ENCODE measurements at regions not wholly inside any gene's neighbourhood (a gene's known extent, or its start where the extent isn't known, plus 50 kb on each side); places are given as distances from the start of the nearest gene placed in this dataset.

GRCh38 chr4:110395421-110395820 is 80.5 kb upstream of the ENPEP start:
- Mint-ChIP-seq H3K4me3 (no peak overlapping the region), H3K36me3 (ENCODE audit: low read depth) (no peaks in the 10 kb centered on the region), H3K9me3 (no peaks in the 10 kb centered on the region), H3K4me1 (ENCODE audit: low read depth) (no peaks in the 10 kb centered on the region), H3K27ac (no peak overlapping the region), H3K27me3 (ENCODE audit: insufficient read depth) (peaks cover 3% of the 10 kb centered on the region)
- intact Hi-C loops (cut with micrococcal nuclease), result no loop called here
- no peak for DNase-seq (ENCODE audit: low spot score)

GRCh38 chr4:110394871-110395270 is 81.1 kb upstream of the ENPEP start:
- Mint-ChIP-seq H3K27ac (no peak overlapping the region), H3K4me1 (ENCODE audit: low read depth) (no peaks in the 10 kb centered on the region), H3K4me3 (no peak overlapping the region), H3K9me3 (no peaks in the 10 kb centered on the region), H3K27me3 (ENCODE audit: insufficient read depth) (peaks cover 3% of the 10 kb centered on the region), H3K36me3 (ENCODE audit: low read depth) (no peaks in the 10 kb centered on the region)
- intact Hi-C loops (cut with micrococcal nuclease), result no loop called here
- DNase-seq (ENCODE audit: low spot score), result no peak

- Mint-ChIP-seq H3K4me1 (ENCODE audit: low read depth) (no peaks in the 10 kb centered on the region), H3K27ac (no peak overlapping the region), H3K36me3 (ENCODE audit: low read depth) (no peaks in the 10 kb centered on the region), H3K4me3 (no peak overlapping the region), H3K27me3 (ENCODE audit: insufficient read depth) (no peaks in the 10 kb centered on the region), H3K9me3 (peaks cover 17% of the 10 kb centered on the region)
- intact Hi-C loops (cut with micrococcal nuclease), result no loop called here
- DNase-seq (ENCODE audit: low spot score), result no peak
Observed at GRCh38 chr4:110381784-110382183, 94.2 kb upstream of the ENPEP start.

GRCh38 chr4:110372485-110372884 is 103.5 kb upstream of the ENPEP start:
- Mint-ChIP-seq H3K36me3 (ENCODE audit: low read depth) (no peaks in the 10 kb centered on the region), H3K4me1 (ENCODE audit: low read depth) (no peaks in the 10 kb centered on the region), H3K9me3 (no peaks in the 10 kb centered on the region), H3K4me3 (no peak overlapping the region), H3K27me3 (ENCODE audit: insufficient read depth) (peaks cover 1% of the 10 kb centered on the region), H3K27ac (no peak overlapping the region)
- intact Hi-C loops (cut with micrococcal nuclease), result no loop called here
- DNase-seq (ENCODE audit: low spot score), result no peak

- Mint-ChIP-seq H3K9me3 (no peaks in the 10 kb centered on the region), H3K36me3 (ENCODE audit: low read depth) (no peaks in the 10 kb centered on the region), H3K27me3 (ENCODE audit: insufficient read depth) (peaks cover 2% of the 10 kb centered on the region), H3K4me1 (ENCODE audit: low read depth) (no peaks in the 10 kb centered on the region), H3K27ac (no peak overlapping the region), H3K4me3 (no peak overlapping the region)
- no peak for DNase-seq (ENCODE audit: low spot score)
- intact Hi-C loops (cut with micrococcal nuclease), result no loop called here
Observed at GRCh38 chr4:110371016-110371770, 104.8 kb upstream of the ENPEP start.

- H3K4me1 Mint-ChIP-seq (ENCODE audit: low read depth), result no peaks in the 10 kb centered on the region
- DNase-seq (ENCODE audit: low spot score), result no peak
- no peaks in the 10 kb centered on the region for H3K9me3 Mint-ChIP-seq
- no peak overlapping the region for H3K4me3 Mint-ChIP-seq
- H3K36me3 Mint-ChIP-seq (ENCODE audit: low read depth), result no peaks in the 10 kb centered on the region
- peaks cover 3% of the 10 kb centered on the region for H3K27me3 Mint-ChIP-seq (ENCODE audit: insufficient read depth)
- no peak overlapping the region for H3K27ac Mint-ChIP-seq
- intact Hi-C loops (cut with micrococcal nuclease), result no loop called here
Observed at GRCh38 chr4:110368409-110368808, 107.5 kb upstream of the ENPEP start.

- Mint-ChIP-seq H3K4me3 (no peak overlapping the region), H3K4me1 (ENCODE audit: low read depth) (no peaks in the 10 kb centered on the region), H3K9me3 (no peaks in the 10 kb centered on the region), H3K27ac (no peak overlapping the region), H3K36me3 (ENCODE audit: low read depth) (no peaks in the 10 kb centered on the region), H3K27me3 (ENCODE audit: insufficient read depth) (peaks cover 2% of the 10 kb centered on the region)
- intact Hi-C loops (cut with micrococcal nuclease), result no loop called here
- DNase-seq (ENCODE audit: low spot score), result no peak
Observed at GRCh38 chr4:110367156-110367555, 108.8 kb upstream of the ENPEP start.

- H3K4me3 Mint-ChIP-seq, result no peak overlapping the region
- no peak overlapping the region for H3K27ac Mint-ChIP-seq
- H3K36me3 Mint-ChIP-seq (ENCODE audit: low read depth), result no peaks in the 10 kb centered on the region
- no peaks in the 10 kb centered on the region for H3K9me3 Mint-ChIP-seq
- H3K27me3 Mint-ChIP-seq (ENCODE audit: insufficient read depth), result peaks cover 4% of the 10 kb centered on the region
- H3K4me1 Mint-ChIP-seq (ENCODE audit: low read depth), result peaks cover 4% of the 10 kb centered on the region
- intact Hi-C loops (cut with micrococcal nuclease), result no loop called here
- no peak for DNase-seq (ENCODE audit: low spot score)
Observed at GRCh38 chr4:110365761-110366160, 110.2 kb upstream of the ENPEP start.

GRCh38 chr4:110364911-110365520 is 110.9 kb upstream of the ENPEP start:
- no peak overlapping the region for H3K27ac Mint-ChIP-seq
- H3K4me1 Mint-ChIP-seq (ENCODE audit: low read depth), result peaks cover 4% of the 10 kb centered on the region
- peaks cover 4% of the 10 kb centered on the region for H3K27me3 Mint-ChIP-seq (ENCODE audit: insufficient read depth)
- no peak for DNase-seq (ENCODE audit: low spot score)
- H3K4me3 Mint-ChIP-seq, result no peak overlapping the region
- no peaks in the 10 kb centered on the region for H3K9me3 Mint-ChIP-seq
- no peaks in the 10 kb centered on the region for H3K36me3 Mint-ChIP-seq (ENCODE audit: low read depth)
- intact Hi-C loops (cut with micrococcal nuclease), result no loop called here

- Mint-ChIP-seq H3K4me3 (no peak overlapping the region), H3K9me3 (no peaks in the 10 kb centered on the region), H3K36me3 (ENCODE audit: low read depth) (no peaks in the 10 kb centered on the region), H3K27me3 (ENCODE audit: insufficient read depth) (peaks cover 7% of the 10 kb centered on the region), H3K4me1 (ENCODE audit: low read depth) (peaks cover 4% of the 10 kb centered on the region), H3K27ac (no peak overlapping the region)
- intact Hi-C loops (cut with micrococcal nuclease), result no loop called here
- DNase-seq (ENCODE audit: low spot score), result no peak
Observed at GRCh38 chr4:110361921-110362320, 114.0 kb upstream of the ENPEP start.

GRCh38 chr4:110359076-110359475 is 116.9 kb upstream of the ENPEP start:
- H3K4me3 Mint-ChIP-seq, result no peak overlapping the region
- no peak for DNase-seq (ENCODE audit: low spot score)
- peaks cover 4% of the 10 kb centered on the region for H3K4me1 Mint-ChIP-seq (ENCODE audit: low read depth)
- H3K27me3 Mint-ChIP-seq (ENCODE audit: insufficient read depth), result peaks cover 7% of the 10 kb centered on the region
- no peaks in the 10 kb centered on the region for H3K36me3 Mint-ChIP-seq (ENCODE audit: low read depth)
- intact Hi-C loops (cut with micrococcal nuclease), result no loop called here
- no peak overlapping the region for H3K27ac Mint-ChIP-seq
- H3K9me3 Mint-ChIP-seq, result no peaks in the 10 kb centered on the region

- H3K4me3 Mint-ChIP-seq, result no peak overlapping the region
- no peak overlapping the region for H3K27ac Mint-ChIP-seq
- no peaks in the 10 kb centered on the region for H3K36me3 Mint-ChIP-seq (ENCODE audit: low read depth)
- DNase-seq (ENCODE audit: low spot score), result no peak
- H3K9me3 Mint-ChIP-seq, result no peaks in the 10 kb centered on the region
- peaks cover 7% of the 10 kb centered on the region for H3K27me3 Mint-ChIP-seq (ENCODE audit: insufficient read depth)
- H3K4me1 Mint-ChIP-seq (ENCODE audit: low read depth), result peaks cover 4% of the 10 kb centered on the region
- intact Hi-C loops (cut with micrococcal nuclease), result no loop called here
Observed at GRCh38 chr4:110357521-110357920, 118.4 kb upstream of the ENPEP start.

- DNase-seq (ENCODE audit: low spot score), result no peak
- H3K36me3 Mint-ChIP-seq (ENCODE audit: low read depth), result no peaks in the 10 kb centered on the region
- no peak overlapping the region for H3K27ac Mint-ChIP-seq
- peaks cover 10% of the 10 kb centered on the region for H3K27me3 Mint-ChIP-seq (ENCODE audit: insufficient read depth)
- intact Hi-C loops (cut with micrococcal nuclease), result no loop called here
- no peak overlapping the region for H3K4me3 Mint-ChIP-seq
- H3K9me3 Mint-ChIP-seq, result no peaks in the 10 kb centered on the region
- H3K4me1 Mint-ChIP-seq (ENCODE audit: low read depth), result no peaks in the 10 kb centered on the region
Observed at GRCh38 chr4:110354460-110354859, 121.5 kb upstream of the ENPEP start.

All from activated T-helper 1 cell treated with anti-CD3 and anti-CD28 coated beads, Interleukin-12 subunit alpha, Interleukin-12 subunit beta, Interleukin-2, Interleukin-4 antibody, amounts not matched to agents 30 ng/mL and 10 ng/mL and 1 ng/mL, durations not matched to agents 14 hours and 24 hours and 36 hours (primary cell).